Stimulated activated memory B cell treated with anti-CD40 and anti-IgM and Interleukin-4, amounts not matched to agents 10 μg/mL and 1 μg/mL and 100 μg/mL, for 72 hours (primary cell): ENCODE measurements at regions not wholly inside any gene's neighbourhood (a gene's known extent, or its start where the extent isn't known, plus 50 kb on each side); places are given as distances from the start of the nearest gene placed in this dataset.
"Not testable (repeated sequence)": the region's sequence is repeated elsewhere in the genome, so short reads cannot be mapped to it uniquely, and the experiment has no call there.

Source experiments
- ATAC-seq: fragments of 150-1000 bp; cut with Tn5 transposase; 2 replicates; pipeline ENCODE4 v1.10.0; 2021
- H3K27ac Mint-ChIP-seq: one replicate; pipeline ENCODE4 v1.8.0; 2022; ENCODE audit warnings: mild to moderate bottlenecking, mixed read lengths
- H3K27me3 Mint-ChIP-seq: one replicate; pipeline ENCODE4 v1.8.0; 2022; ENCODE audit warnings: mixed read lengths
- H3K36me3 Mint-ChIP-seq: one replicate; pipeline ENCODE4 v1.8.0; 2022; ENCODE audit warnings: mixed read lengths
- H3K4me1 Mint-ChIP-seq: one replicate; pipeline ENCODE4 v1.8.0; 2022; ENCODE audit warnings: mixed read lengths
- H3K4me3 Mint-ChIP-seq: one replicate; pipeline ENCODE4 v1.8.0; 2022; ENCODE audit warnings: mild to moderate bottlenecking, moderate library complexity, mixed read lengths
- H3K9me3 Mint-ChIP-seq: one replicate; pipeline ENCODE4 v1.8.0; 2022; ENCODE audit warnings: mixed read lengths

GRCh38 chr7:156022483-156023459, 210.5 kb upstream of the SHH start:
- Mint-ChIP-seq H3K9me3 (peaks cover 4% of the 10 kb centered on the region), H3K27me3 (no peaks in the 10 kb centered on the region), H3K4me1 (no peaks in the 10 kb centered on the region), H3K36me3 (no peaks in the 10 kb centered on the region), H3K27ac (no peak overlapping the region), H3K4me3 (no peak overlapping the region)
- ATAC-seq, result no peak

GRCh38 chr7:156021471-156021870, 209.2 kb upstream of the SHH start:
- Mint-ChIP-seq H3K9me3 (peaks cover 4% of the 10 kb centered on the region), H3K4me3 (no peak overlapping the region), H3K36me3 (no peaks in the 10 kb centered on the region), H3K4me1 (no peaks in the 10 kb centered on the region), H3K27ac (no peak overlapping the region), H3K27me3 (no peaks in the 10 kb centered on the region)
- ATAC-seq, result no peak

- Mint-ChIP-seq H3K9me3 (peaks cover 4% of the 10 kb centered on the region), H3K4me1 (no peaks in the 10 kb centered on the region), H3K4me3 (no peak overlapping the region), H3K36me3 (no peaks in the 10 kb centered on the region), H3K27me3 (no peaks in the 10 kb centered on the region), H3K27ac (no peak overlapping the region)
- ATAC-seq, result no peak
Observed at GRCh38 chr7:156020566-156020965, 208.3 kb upstream of the SHH start.

GRCh38 chr7:156019776-156020565, 207.7 kb upstream of the SHH start:
- no peaks in the 10 kb centered on the region for H3K27me3 Mint-ChIP-seq
- no peaks in the 10 kb centered on the region for H3K4me1 Mint-ChIP-seq
- H3K9me3 Mint-ChIP-seq, result peaks cover 4% of the 10 kb centered on the region
- H3K36me3 Mint-ChIP-seq, result no peaks in the 10 kb centered on the region
- H3K4me3 Mint-ChIP-seq, result no peak overlapping the region
- no peak overlapping the region for H3K27ac Mint-ChIP-seq
- no peak for ATAC-seq

GRCh38 chr7:156019308-156019707, 207.0 kb upstream of the SHH start:
- Mint-ChIP-seq H3K36me3 (no peaks in the 10 kb centered on the region), H3K4me3 (no peak overlapping the region), H3K27ac (no peak overlapping the region), H3K27me3 (no peaks in the 10 kb centered on the region), H3K9me3 (peaks cover 4% of the 10 kb centered on the region), H3K4me1 (no peaks in the 10 kb centered on the region)
- ATAC-seq, result no peak

- peaks cover 9% of the 10 kb centered on the region for H3K9me3 Mint-ChIP-seq
- ATAC-seq, result no peak
- no peaks in the 10 kb centered on the region for H3K36me3 Mint-ChIP-seq
- no peak overlapping the region for H3K4me3 Mint-ChIP-seq
- no peak overlapping the region for H3K27ac Mint-ChIP-seq
- no peaks in the 10 kb centered on the region for H3K27me3 Mint-ChIP-seq
- no peaks in the 10 kb centered on the region for H3K4me1 Mint-ChIP-seq
Observed at GRCh38 chr7:156017916-156018700, 205.8 kb upstream of the SHH start.

- H3K4me3 Mint-ChIP-seq, result no peak overlapping the region
- peaks cover 9% of the 10 kb centered on the region for H3K9me3 Mint-ChIP-seq
- no peaks in the 10 kb centered on the region for H3K27me3 Mint-ChIP-seq
- no peaks in the 10 kb centered on the region for H3K4me1 Mint-ChIP-seq
- H3K27ac Mint-ChIP-seq, result no peak overlapping the region
- ATAC-seq, result no peak
- no peaks in the 10 kb centered on the region for H3K36me3 Mint-ChIP-seq
Observed at GRCh38 chr7:156017431-156017830, 205.2 kb upstream of the SHH start.

GRCh38 chr7:156015237-156016020, 203.2 kb upstream of the SHH start:
- no peaks in the 10 kb centered on the region for H3K36me3 Mint-ChIP-seq
- H3K9me3 Mint-ChIP-seq, result peaks cover 9% of the 10 kb centered on the region
- H3K4me1 Mint-ChIP-seq, result no peaks in the 10 kb centered on the region
- ATAC-seq, result no peak
- H3K4me3 Mint-ChIP-seq, result no peak overlapping the region
- H3K27ac Mint-ChIP-seq, result no peak overlapping the region
- no peaks in the 10 kb centered on the region for H3K27me3 Mint-ChIP-seq

GRCh38 chr7:156014808-156015207, 202.5 kb upstream of the SHH start:
- Mint-ChIP-seq H3K9me3 (peaks cover 10% of the 10 kb centered on the region), H3K27me3 (no peaks in the 10 kb centered on the region)

GRCh38 chr7:156014201-156014600, 201.9 kb upstream of the SHH start:
- H3K4me3 Mint-ChIP-seq, result no peak overlapping the region
- H3K4me1 Mint-ChIP-seq, result no peaks in the 10 kb centered on the region
- H3K36me3 Mint-ChIP-seq, result no peaks in the 10 kb centered on the region
- ATAC-seq, result no peak
- H3K27ac Mint-ChIP-seq, result no peak overlapping the region
- H3K9me3 Mint-ChIP-seq, result peaks cover 12% of the 10 kb centered on the region
- H3K27me3 Mint-ChIP-seq, result no peaks in the 10 kb centered on the region

More at GRCh38 chr7:156014808-156015207, 202.5 kb upstream of the SHH start:
- ATAC-seq, result no peak
- Mint-ChIP-seq H3K36me3 (no peaks in the 10 kb centered on the region), H3K27ac (no peak overlapping the region), H3K4me3 (no peak overlapping the region), H3K4me1 (no peaks in the 10 kb centered on the region)

- H3K36me3 Mint-ChIP-seq, result no peaks in the 10 kb centered on the region
- no peak overlapping the region for H3K27ac Mint-ChIP-seq
- no peaks in the 10 kb centered on the region for H3K27me3 Mint-ChIP-seq
- peaks cover 15% of the 10 kb centered on the region for H3K9me3 Mint-ChIP-seq
- no peak for ATAC-seq
- no peaks in the 10 kb centered on the region for H3K4me1 Mint-ChIP-seq
- H3K4me3 Mint-ChIP-seq, result no peak overlapping the region
Observed at GRCh38 chr7:156012412-156012811, 200.1 kb upstream of the SHH start.

- Mint-ChIP-seq H3K4me1 (no peaks in the 10 kb centered on the region), H3K9me3 (peaks cover 19% of the 10 kb centered on the region), H3K4me3 (no peak overlapping the region), H3K36me3 (no peaks in the 10 kb centered on the region), H3K27me3 (no peaks in the 10 kb centered on the region), H3K27ac (no peak overlapping the region)
- ATAC-seq, result no peak
Observed at GRCh38 chr7:156009569-156009968, 197.3 kb upstream of the SHH start.

GRCh38 chr7:156006876-156007275, 194.6 kb upstream of the SHH start:
- not testable (repeated sequence) for H3K4me3 Mint-ChIP-seq, H3K36me3 Mint-ChIP-seq, H3K27ac Mint-ChIP-seq, H3K27me3 Mint-ChIP-seq, H3K4me1 Mint-ChIP-seq, ATAC-seq
- peaks cover 14% of the 10 kb centered on the region for H3K9me3 Mint-ChIP-seq

- Mint-ChIP-seq H3K9me3 (peaks cover 14% of the 10 kb centered on the region), H3K27me3 (no peaks in the 10 kb centered on the region), H3K27ac (no peak overlapping the region), H3K4me3 (no peak overlapping the region), H3K36me3 (no peaks in the 10 kb centered on the region), H3K4me1 (no peaks in the 10 kb centered on the region)
- ATAC-seq, result no peak
Observed at GRCh38 chr7:156006024-156006423, 193.8 kb upstream of the SHH start.
